Mucosa of stomach (tissue), 1 donor: ENCODE measurements at regions not wholly inside any gene's neighbourhood (a gene's known extent, or its start where the extent isn't known, plus 50 kb on each side); places are given as distances from the start of the nearest gene placed in this dataset.

Source experiments
- H3K27me3 ChIP-seq: one replicate; pipeline ENCODE4 v1.7.0; 2013; ENCODE audit warnings: mild to moderate bottlenecking, low read length; ENCODE audit not compliant: control insufficient read depth, insufficient read depth
- H3K36me3 ChIP-seq: one replicate; pipeline ENCODE4 v1.7.0; 2013; ENCODE audit warnings: low read length; ENCODE audit not compliant: control insufficient read depth, insufficient read depth
- H3K4me1 ChIP-seq: one replicate; pipeline ENCODE4 v1.7.0; 2013; ENCODE audit warnings: mild to moderate bottlenecking, low read length; ENCODE audit not compliant: control insufficient read depth, insufficient read depth
- H3K4me3 ChIP-seq: one replicate; pipeline ENCODE4 v1.7.0; 2013; ENCODE audit warnings: low read length
- H3K9ac ChIP-seq: one replicate; pipeline ENCODE4 v1.7.0; 2013; ENCODE audit warnings: mild to moderate bottlenecking, low read length, moderate library complexity
- H3K9me3 ChIP-seq: one replicate; pipeline ENCODE4 v1.7.0; 2013; ENCODE audit warnings: mild to moderate bottlenecking, low read length, moderate library complexity; ENCODE audit not compliant: control insufficient read depth
- donor health status: Pancreatic carcinoma.

GRCh38 chr12:75837700-75838099 lies 193.9 kb downstream of the PHLDA1 start:
- H3K4me3 ChIP-seq = no peak overlapping the region
- H3K4me1 ChIP-seq = no peaks in the 10 kb centered on the region
- H3K27me3 ChIP-seq = no peaks in the 10 kb centered on the region
- no peak overlapping the region for H3K9ac ChIP-seq
- no peaks in the 10 kb centered on the region for H3K36me3 ChIP-seq
- H3K9me3 ChIP-seq = no peaks in the 10 kb centered on the region

- Histone ChIP-seq H3K9ac (no peak overlapping the region), H3K36me3 (no peaks in the 10 kb centered on the region), H3K4me3 (no peak overlapping the region), H3K4me1 (peaks cover 4% of the 10 kb centered on the region), H3K9me3 (no peaks in the 10 kb centered on the region), H3K27me3 (no peaks in the 10 kb centered on the region)
These were observed 195.0 kb downstream of the PHLDA1 start for GRCh38 chr12:75836533-75836932.

GRCh38 chr12:75834591-75834990 lies 197.0 kb downstream of the PHLDA1 start:
- Histone ChIP-seq H3K4me3 (no peak overlapping the region), H3K4me1 (peaks cover 7% of the 10 kb centered on the region), H3K36me3 (no peaks in the 10 kb centered on the region), H3K9me3 (no peaks in the 10 kb centered on the region), H3K27me3 (no peaks in the 10 kb centered on the region), H3K9ac (no peak overlapping the region)

GRCh38 chr12:75833268-75833667 lies 198.3 kb downstream of the PHLDA1 start:
- no peak overlapping the region for H3K4me3 ChIP-seq
- no peaks in the 10 kb centered on the region for H3K27me3 ChIP-seq
- H3K36me3 ChIP-seq = no peaks in the 10 kb centered on the region
- H3K4me1 ChIP-seq = peaks cover 7% of the 10 kb centered on the region
- no peaks in the 10 kb centered on the region for H3K9me3 ChIP-seq
- no peak overlapping the region for H3K9ac ChIP-seq

- Histone ChIP-seq H3K4me3 (no peak overlapping the region), H3K9me3 (no peaks in the 10 kb centered on the region), H3K4me1 (peaks cover 7% of the 10 kb centered on the region), H3K9ac (no peak overlapping the region), H3K27me3 (no peaks in the 10 kb centered on the region), H3K36me3 (no peaks in the 10 kb centered on the region)
These were observed 200.2 kb downstream of the PHLDA1 start for GRCh38 chr12:75831402-75831801.

- Histone ChIP-seq H3K9me3 (no peaks in the 10 kb centered on the region), H3K4me1 (peaks cover 7% of the 10 kb centered on the region), H3K27me3 (no peaks in the 10 kb centered on the region), H3K4me3 (no peak overlapping the region), H3K9ac (no peak overlapping the region), H3K36me3 (no peaks in the 10 kb centered on the region)
These were observed 204.5 kb downstream of the PHLDA1 start for GRCh38 chr12:75827061-75827460.

- Histone ChIP-seq H3K9ac (no peak overlapping the region), H3K4me1 (no peaks in the 10 kb centered on the region), H3K4me3 (no peak overlapping the region), H3K36me3 (no peaks in the 10 kb centered on the region), H3K27me3 (no peaks in the 10 kb centered on the region), H3K9me3 (no peaks in the 10 kb centered on the region)
These were observed 205.9 kb downstream of the PHLDA1 start for GRCh38 chr12:75825686-75826085.

- H3K4me1 ChIP-seq = no peaks in the 10 kb centered on the region
- H3K9ac ChIP-seq = no peak overlapping the region
- no peak overlapping the region for H3K4me3 ChIP-seq
- no peaks in the 10 kb centered on the region for H3K9me3 ChIP-seq
- H3K27me3 ChIP-seq = no peaks in the 10 kb centered on the region
- H3K36me3 ChIP-seq = no peaks in the 10 kb centered on the region
These were observed 208.1 kb downstream of the PHLDA1 start for GRCh38 chr12:75823475-75823874.

GRCh38 chr12:75822416-75822815 lies 209.2 kb downstream of the PHLDA1 start:
- Histone ChIP-seq H3K4me3 (no peak overlapping the region), H3K27me3 (no peaks in the 10 kb centered on the region), H3K4me1 (no peaks in the 10 kb centered on the region), H3K36me3 (no peaks in the 10 kb centered on the region), H3K9me3 (no peaks in the 10 kb centered on the region), H3K9ac (no peak overlapping the region)

GRCh38 chr12:75820848-75821578 lies 210.6 kb downstream of the PHLDA1 start:
- H3K27me3 ChIP-seq = no peaks in the 10 kb centered on the region
- H3K4me1 ChIP-seq = no peaks in the 10 kb centered on the region
- H3K9me3 ChIP-seq = no peaks in the 10 kb centered on the region
- H3K36me3 ChIP-seq = no peaks in the 10 kb centered on the region
- H3K9ac ChIP-seq = no peak overlapping the region
- no peak overlapping the region for H3K4me3 ChIP-seq

- Histone ChIP-seq H3K9ac (no peak overlapping the region), H3K36me3 (no peaks in the 10 kb centered on the region), H3K4me3 (no peak overlapping the region), H3K4me1 (no peaks in the 10 kb centered on the region), H3K9me3 (no peaks in the 10 kb centered on the region), H3K27me3 (no peaks in the 10 kb centered on the region)
These were observed 211.5 kb downstream of the PHLDA1 start for GRCh38 chr12:75820071-75820470.

GRCh38 chr12:75819512-75819911 lies 212.1 kb downstream of the PHLDA1 start:
- H3K9me3 ChIP-seq = no peaks in the 10 kb centered on the region
- no peaks in the 10 kb centered on the region for H3K36me3 ChIP-seq
- H3K27me3 ChIP-seq = no peaks in the 10 kb centered on the region

GRCh38 chr12:75818863-75819262 lies 212.7 kb downstream of the PHLDA1 start:
- Histone ChIP-seq H3K9me3 (no peaks in the 10 kb centered on the region), H3K27me3 (no peaks in the 10 kb centered on the region), H3K9ac (no peak overlapping the region), H3K36me3 (no peaks in the 10 kb centered on the region), H3K4me1 (no peaks in the 10 kb centered on the region), H3K4me3 (no peak overlapping the region)

More at GRCh38 chr12:75819512-75819911, 212.1 kb downstream of the PHLDA1 start:
- Histone ChIP-seq H3K4me1 (no peaks in the 10 kb centered on the region), H3K4me3 (no peak overlapping the region), H3K9ac (no peak overlapping the region)
